HG03064 (cell line): ENCODE measurements at regions not wholly inside any gene's neighbourhood (a gene's known extent, or its start where the extent isn't known, plus 50 kb on each side); places are given as distances from the start of the nearest gene placed in this dataset.
"Not testable (repeated sequence)": the region's sequence is repeated elsewhere in the genome, so short reads cannot be mapped to it uniquely, and the experiment has no call there.

Source experiments
- ATAC-seq: cut with Tn5 transposase; IDR thresholded peaks from one replicate; pipeline ENCODE4 v1.9.1; 2021; ENCODE audit warnings: low read depth; ENCODE audit not compliant: unreplicated experiment

DNA sequence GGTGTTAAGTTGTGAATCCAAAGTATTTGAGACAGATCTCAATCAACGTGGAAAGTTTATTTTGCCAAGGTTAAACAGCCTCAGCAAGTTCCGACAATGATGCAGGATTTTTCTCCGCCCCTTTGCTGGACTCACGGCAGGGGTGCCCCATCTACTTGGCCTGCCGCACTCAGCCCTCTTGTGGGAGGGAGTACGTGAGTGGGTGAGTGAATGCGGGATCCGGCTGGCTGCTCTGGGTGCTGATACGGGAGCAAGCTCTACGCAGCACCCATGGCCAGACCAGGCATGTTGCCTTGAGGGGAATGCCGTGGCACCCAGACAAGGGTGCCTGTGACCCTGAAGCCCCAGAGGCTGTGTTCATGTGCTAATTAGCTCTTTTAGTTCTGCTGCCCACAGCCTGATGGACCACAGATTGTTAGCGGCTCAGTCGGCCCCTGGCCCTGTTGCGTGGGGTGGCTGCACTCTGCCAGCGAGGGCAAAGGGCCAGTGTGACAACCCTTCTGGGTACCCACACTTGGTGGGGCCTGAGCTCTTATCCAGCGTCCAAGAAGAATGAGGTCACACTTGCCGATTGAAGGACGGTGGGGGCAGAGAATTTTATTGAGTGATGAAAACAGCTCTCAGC is 81.2 kb upstream of the FAM153A start:
- not testable (repeated sequence) for ATAC-seq

DNA sequence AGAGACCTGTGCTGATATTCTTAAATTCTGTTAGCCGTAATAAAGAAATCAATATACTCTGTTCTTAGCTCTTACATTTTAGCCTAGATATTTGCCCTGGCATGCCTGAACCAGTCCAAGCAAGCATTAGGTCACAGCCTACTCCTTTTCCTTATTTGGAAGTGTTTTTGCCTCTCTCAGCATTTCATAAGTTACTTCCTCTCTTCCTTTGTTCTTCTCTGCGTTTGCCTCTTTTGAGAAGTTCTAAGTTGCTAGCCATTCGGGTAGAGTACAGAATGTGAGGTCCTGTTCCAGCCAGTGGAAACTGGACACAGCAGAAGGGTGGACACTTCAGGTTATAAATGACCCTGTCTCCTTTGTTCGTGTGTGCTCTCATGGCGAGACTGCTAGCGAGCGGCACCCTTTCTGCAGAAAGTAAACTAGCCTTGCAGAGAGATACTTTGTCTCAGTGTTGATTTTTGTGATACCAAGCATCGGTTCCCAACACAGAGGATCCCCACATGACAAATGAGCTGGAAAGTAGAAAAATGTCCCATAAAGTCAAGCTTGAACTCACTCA is 75.0 kb upstream of the FAM153A start:
- ATAC-seq: not testable (repeated sequence)

DNA sequence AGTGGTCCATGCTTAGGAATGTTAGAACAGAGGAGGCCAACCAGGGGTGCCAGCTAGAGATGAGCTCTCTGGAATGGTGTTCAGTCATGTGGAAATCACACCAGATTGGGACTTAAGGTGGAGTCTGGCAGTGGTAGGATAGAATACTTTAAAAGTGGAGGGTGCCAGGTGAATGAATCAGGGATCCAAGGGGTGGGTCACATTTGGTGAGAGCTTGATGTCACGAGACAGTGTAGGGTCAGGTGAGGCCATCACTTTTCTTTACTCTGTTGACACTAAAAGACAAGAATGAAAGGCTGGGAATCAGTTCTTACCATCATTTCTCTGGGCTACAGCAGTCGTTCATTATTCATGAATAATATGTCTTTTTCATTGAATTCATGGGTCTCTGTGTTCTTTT is 73.8 kb upstream of the FAM153A start:
- not testable (repeated sequence) for ATAC-seq

DNA sequence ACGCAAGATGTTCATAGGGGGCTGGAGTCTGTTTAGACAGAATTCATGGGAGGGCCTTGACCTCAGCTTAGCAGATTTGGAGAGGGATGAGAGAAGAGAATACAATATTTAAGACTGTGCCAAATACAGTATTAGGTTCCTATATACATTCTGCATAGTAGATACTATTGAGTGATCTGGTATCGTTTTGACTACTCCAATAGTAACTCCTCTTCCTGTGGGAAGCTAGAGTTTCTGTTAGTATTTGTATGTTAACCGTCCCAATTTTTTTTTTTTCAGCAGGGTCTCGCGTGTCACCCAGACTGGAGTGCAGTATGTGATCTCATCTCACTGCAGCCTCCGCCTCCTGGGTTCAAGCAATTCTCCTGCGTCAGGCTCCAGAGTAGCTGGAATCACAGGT is 65.2 kb upstream of the FAM153A start:
- ATAC-seq: not testable (repeated sequence)

DNA sequence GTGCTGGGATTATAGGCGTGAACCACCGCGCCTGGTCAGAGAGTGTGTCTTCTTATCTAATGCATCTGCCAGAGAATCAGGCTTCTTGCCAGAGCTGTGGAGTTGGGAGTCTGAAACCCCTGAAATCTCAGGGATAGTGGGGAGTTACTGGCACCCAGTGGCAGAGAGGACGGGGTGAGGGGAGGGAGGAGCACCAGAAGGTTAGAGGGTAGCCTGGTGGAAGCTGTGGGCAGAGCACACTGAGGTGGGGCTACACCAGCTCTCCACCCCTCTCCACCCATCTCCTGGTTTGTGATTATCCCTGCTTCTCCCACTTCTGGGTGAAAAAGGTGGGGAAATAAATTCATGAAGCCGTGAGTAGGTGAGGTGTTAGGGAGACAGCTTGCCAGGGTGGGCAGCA is 63.9 kb upstream of the FAM153A start:
- not testable (repeated sequence) for ATAC-seq

DNA sequence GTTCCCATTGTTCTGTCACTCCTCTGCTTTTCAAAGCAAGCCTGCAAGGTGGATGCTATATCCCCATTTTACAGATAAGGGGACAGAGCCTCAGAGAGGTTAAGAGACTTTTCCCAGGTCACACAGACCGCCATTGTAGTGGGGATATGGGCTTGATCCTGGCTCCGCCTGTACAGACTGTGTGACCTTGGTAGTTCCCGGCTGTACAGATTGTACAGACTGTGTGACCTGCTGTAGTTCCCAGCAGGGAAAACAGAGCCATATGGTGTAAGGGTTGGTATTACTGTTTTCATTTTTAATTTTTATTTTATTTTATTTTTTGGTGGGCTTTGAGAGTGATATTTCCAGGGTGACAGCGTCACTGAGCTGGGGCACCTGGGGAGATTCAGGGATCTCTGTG is 63.2 kb upstream of the FAM153A start:
- not testable (repeated sequence) for ATAC-seq

DNA sequence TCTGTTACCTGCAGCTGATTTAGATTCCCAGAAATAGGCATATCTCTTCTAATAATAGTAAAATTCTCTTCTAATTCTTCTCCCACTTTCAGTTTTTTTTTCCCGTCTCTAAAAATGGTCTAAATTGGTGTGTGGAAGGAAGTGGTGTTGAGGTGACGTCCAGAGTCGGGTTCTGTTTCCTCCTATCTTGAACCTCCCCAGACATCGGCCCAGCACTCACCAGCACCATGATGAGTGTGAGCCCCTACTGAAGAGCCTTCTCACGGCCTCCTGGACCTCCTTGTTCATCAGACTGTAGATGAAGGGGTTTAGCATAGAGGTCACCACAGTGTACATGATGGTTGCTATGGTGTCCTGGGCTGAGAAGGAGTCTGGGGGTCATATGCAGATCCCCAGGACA is 53.5 kb upstream of the FAM153A start:
- ATAC-seq: not testable (repeated sequence)
